Panc1 (cell line): ENCODE measurements at regions not wholly inside any gene's neighbourhood (a gene's known extent, or its start where the extent isn't known, plus 50 kb on each side); places are given as distances from the start of the nearest gene placed in this dataset.

Experiments
- ATAC-seq: fragments of 200-7000 bp; cut with Tn5 transposase; 2 replicates; pipeline ENCODE4 v1.9.1; 2020; ENCODE audit warnings: mild to moderate bottlenecking, moderate library complexity
- BruUV-seq: library from RNA; stranded (reverse); fragments of 400-500 nt; replicated peaks from 2 replicates; lab custom pipeline; 2021; lab: Mats Ljungman, UMichigan
- CTCF ChIA-PET: fragments of 300-600 bp; sonication (Branson Sonifier 250); formaldehyde crosslinking; loops from one replicate; lab custom pipeline; 2022; ENCODE audit warnings: antibody characterized with exemption; lab: Charles Lee
- POLR2A ChIA-PET: fragments of 300-600 bp; sonication (Branson Sonifier 250); formaldehyde crosslinking; loops from one replicate; lab custom pipeline; 2022; ENCODE audit warnings: antibody characterized with exemption; lab: Charles Lee
- DNase-seq: peaks from one replicate; pipeline ENCODE4 v3.0.0-alpha.2; 2010; ENCODE audit warnings: low read depth, low spot score
- H3K27ac ChIP-seq: 2 replicates; pipeline ENCODE4 v1.5.1; 2011; ENCODE audit warnings: mild to moderate bottlenecking, low read length, inconsistent platforms
- H3K27me3 ChIP-seq: fragments of 200-500 bp; sonication (Bioruptor generic); 2 replicates; pipeline ENCODE4 v1.6.0; 2014; ENCODE audit warnings: low read length, inconsistent platforms; ENCODE audit not compliant: control insufficient read depth, insufficient read depth
- H3K36me3 ChIP-seq: fragments of 200-500 bp; sonication (Bioruptor generic); 2 replicates; pipeline ENCODE4 v1.5.1; 2014; ENCODE audit warnings: inconsistent platforms, mild to moderate bottlenecking, low read length, moderate library complexity; ENCODE audit not compliant: control insufficient read depth, insufficient read depth
- H3K4me1 ChIP-seq: 2 replicates; pipeline ENCODE4 v1.5.1; 2011; ENCODE audit warnings: inconsistent platforms, mild to moderate bottlenecking, low read length, moderate library complexity; ENCODE audit not compliant: control insufficient read depth, insufficient read depth
- H3K4me3 ChIP-seq, 2 experiments: 2 replicates each; pipeline ENCODE4 v1.5.1; 2011 to 2012; ENCODE audit warnings: low read depth in 2 of 2, low read length in 2 of 2, mild to moderate bottlenecking in 2 of 2, inconsistent platforms in 1 of 2, moderate library complexity in 1 of 2
- H3K9me3 ChIP-seq: fragments of 200-500 bp; sonication (Bioruptor generic); 2 replicates; pipeline ENCODE4 v1.5.1; 2014; ENCODE audit warnings: low read depth, mild to moderate bottlenecking, inconsistent platforms, low read length, moderate library complexity; ENCODE audit not compliant: control insufficient read depth, insufficient read depth
- CTCF ChIP-seq: fragments of 450-650 bp; IDR thresholded peaks from 2 replicates; pipeline ENCODE4 v1.5.1; 2017; ENCODE audit warnings: mild to moderate bottlenecking
- POLR2AphosphoS5 ChIP-seq: IDR thresholded peaks from 2 replicates; pipeline ENCODE4 v1.6.1; 2012; ENCODE audit warnings: mild to moderate bottlenecking, low read depth, low read length, moderate library complexity
- REST ChIP-seq, 2 experiments: IDR thresholded peaks; 2 replicates each; pipeline ENCODE4 v1.6.1; 2011 to 2012; ENCODE audit warnings: low read depth in 2 of 2, control low read depth in 1 of 2, low read length in 1 of 2, mild to moderate bottlenecking in 1 of 2, moderate library complexity in 1 of 2; ENCODE audit not compliant: insufficient read depth in 1 of 2
- SIN3A ChIP-seq: IDR thresholded peaks from 2 replicates; pipeline ENCODE4 v1.6.1; 2012; ENCODE audit warnings: low read depth, mild to moderate bottlenecking, low read length, moderate library complexity, borderline replicate concordance; ENCODE audit not compliant: insufficient read depth
- TCF7L2 ChIP-seq: IDR thresholded peaks from 2 replicates; pipeline ENCODE4 v1.6.1; 2011; ENCODE audit warnings: mild to moderate bottlenecking, low read depth, low read length, inconsistent platforms
- in situ Hi-C: cut with HindIII; loops from 2 replicates; pipeline ENCODE4 v1.10.0; 2016; ENCODE audit warnings: low sequenced_read_pairs, low pct_unique_long_range_greater_than_20kb
- intact Hi-C: fragments of 100-400 bp; cut with micrococcal nuclease; formaldehyde crosslinking; loops from one replicate; pipeline ENCODE4 v1.10.0; 2022; ENCODE audit not compliant: unreplicated experiment

DNA sequence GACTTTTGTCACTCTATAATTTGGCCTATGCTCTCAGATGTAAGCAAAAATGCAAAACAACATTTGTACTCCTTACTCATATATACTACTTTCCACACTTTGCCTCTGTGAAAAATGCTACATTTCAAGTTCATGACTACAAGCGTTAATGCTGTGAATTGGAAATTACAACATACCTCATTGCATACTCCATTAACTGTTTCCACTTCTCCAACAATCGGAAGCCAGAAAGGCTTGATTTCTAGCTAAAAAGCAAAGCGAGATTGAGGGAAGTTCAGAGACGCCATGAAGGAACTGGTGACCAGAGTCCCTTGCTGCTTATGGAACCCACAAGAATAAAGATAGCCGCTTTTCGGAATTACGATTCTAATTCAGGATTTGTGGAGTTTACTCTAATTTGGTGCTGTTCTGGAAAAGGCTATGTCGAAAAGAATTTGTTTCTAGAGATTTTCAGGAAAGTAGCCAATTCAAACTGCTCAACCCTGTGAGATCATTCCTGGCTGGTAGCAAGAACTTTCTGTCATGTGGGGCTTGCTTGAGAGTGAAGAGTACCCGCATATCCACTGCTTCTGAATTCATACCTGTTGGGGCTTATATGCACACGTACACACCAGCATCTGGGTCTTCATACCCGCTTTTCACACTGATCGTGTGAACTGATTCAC, 98.0 kb upstream of the CITED2 start:
- CTCF ChIA-PET: no interaction called here
- Histone ChIP-seq H3K4me1 (peaks cover 4% of the 10 kb centered on the region; the same call in 1 of the 2 replicates), H3K4me3 (no peak overlapping the region), H3K36me3 (no peaks in the 10 kb centered on the region), H3K27ac (no peak overlapping the region), H3K27me3 (no peaks in the 10 kb centered on the region), H3K9me3 (no peaks in the 10 kb centered on the region)
- intact Hi-C loops (no loop called here), in situ Hi-C loops (no loop called here)
- ATAC-seq (no peak), DNase-seq (no peak)
- TF ChIP-seq REST (IDR thresholded peaks at IDR 0.05; ENCODE audit: insufficient read depth in 1 of 2, low read depth in 2 of 2, low read length in 1 of 2) (no peak), TCF7L2 (no peak), POLR2AphosphoS5 (no peak), SIN3A (no peak), CTCF (no peak)
- BruUV-seq: no TSS peak
- POLR2A ChIA-PET: no interaction called here

- Histone ChIP-seq H3K36me3 (no peaks in the 10 kb centered on the region), H3K4me3 (no peak overlapping the region), H3K4me1 (peaks cover 4% of the 10 kb centered on the region; the same call in 1 of the 2 replicates), H3K27me3 (no peaks in the 10 kb centered on the region), H3K27ac (no peak overlapping the region), H3K9me3 (no peaks in the 10 kb centered on the region)
- ATAC-seq (no peak), DNase-seq (no peak)
- TF ChIP-seq SIN3A (no peak), TCF7L2 (no peak), REST (IDR thresholded peaks at IDR 0.05; ENCODE audit: insufficient read depth in 1 of 2, low read depth in 2 of 2, low read length in 1 of 2) (no peak), CTCF (no peak), POLR2AphosphoS5 (no peak)
- POLR2A ChIA-PET: no interaction called here
- CTCF ChIA-PET: no interaction called here
- in situ Hi-C loops: no loop called here
- no TSS peak for BruUV-seq
- intact Hi-C loops: no loop called here
Measured at GRCh38 chr6:139470997-139471396, 96.5 kb upstream of the CITED2 start.
